GM19023 (cell line): ENCODE measurements at regions not wholly inside any gene's neighbourhood (a gene's known extent, or its start where the extent isn't known, plus 50 kb on each side); places are given as distances from the start of the nearest gene placed in this dataset.

Experiments used
- ATAC-seq: cut with Tn5 transposase; IDR thresholded peaks from one replicate; pipeline ENCODE4 v1.9.1; 2021; ENCODE audit warnings: mild to moderate bottlenecking, moderate library complexity; ENCODE audit not compliant: unreplicated experiment

DNA sequence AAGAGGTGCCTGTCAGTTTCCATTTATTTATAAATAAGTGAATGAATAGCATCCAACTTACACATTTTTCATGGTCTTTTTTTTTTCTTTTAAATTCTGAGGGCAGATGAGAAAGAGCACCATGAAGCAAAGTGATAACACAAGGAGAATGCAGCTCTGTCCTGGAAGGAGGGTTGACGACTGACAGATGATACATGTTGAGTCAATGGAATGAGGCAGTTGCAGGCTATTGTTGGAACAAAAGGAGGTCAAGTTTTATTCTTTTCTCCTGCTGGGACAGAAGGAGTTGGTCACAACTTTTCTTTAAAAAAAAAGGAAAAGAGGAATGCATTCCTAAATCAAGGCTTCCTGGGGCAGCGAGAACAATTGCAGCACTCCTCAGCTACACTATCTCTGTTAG, 119.9 kb upstream of the PLEKHG7 start:
- no peak for ATAC-seq

DNA sequence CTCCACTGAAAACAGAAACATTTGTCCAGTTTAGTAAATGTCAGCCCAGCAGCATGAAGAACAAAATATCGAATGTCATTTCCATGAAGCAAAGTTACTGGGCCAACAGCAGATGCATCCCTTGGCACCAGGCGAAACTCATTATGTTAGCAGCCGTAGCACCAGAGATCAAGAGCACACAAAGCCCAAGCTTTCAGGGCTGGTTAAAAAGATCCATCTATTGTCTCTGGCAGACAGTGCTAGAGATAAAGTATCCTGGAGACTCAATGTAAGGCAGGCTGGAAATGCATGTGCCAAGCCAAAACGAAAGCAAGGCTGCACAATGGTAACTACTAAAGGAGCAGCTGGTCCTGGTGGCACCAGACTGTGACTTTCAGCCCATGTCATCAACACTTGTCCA, 120.3 kb upstream of the PLEKHG7 start:
- no peak for ATAC-seq

DNA sequence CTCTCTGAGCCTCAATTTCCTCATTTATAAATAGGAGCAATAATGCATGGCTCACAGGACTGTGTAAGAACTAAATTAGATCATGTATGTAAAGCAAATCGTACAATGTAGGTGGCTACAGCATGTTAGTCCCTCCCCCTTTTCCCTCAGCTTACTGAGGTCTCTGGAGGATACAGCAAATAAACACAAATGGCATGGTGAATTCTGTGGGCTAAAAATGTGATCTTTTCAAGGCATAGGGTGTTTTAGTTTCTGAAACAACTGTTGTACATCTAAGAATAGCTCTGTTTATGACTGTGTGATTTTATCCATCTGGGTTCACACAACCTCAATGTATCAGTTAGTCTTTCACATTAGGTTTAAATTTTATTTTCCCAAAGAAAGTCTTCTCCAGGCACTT, 121.2 kb upstream of the PLEKHG7 start:
- no peak for ATAC-seq

DNA sequence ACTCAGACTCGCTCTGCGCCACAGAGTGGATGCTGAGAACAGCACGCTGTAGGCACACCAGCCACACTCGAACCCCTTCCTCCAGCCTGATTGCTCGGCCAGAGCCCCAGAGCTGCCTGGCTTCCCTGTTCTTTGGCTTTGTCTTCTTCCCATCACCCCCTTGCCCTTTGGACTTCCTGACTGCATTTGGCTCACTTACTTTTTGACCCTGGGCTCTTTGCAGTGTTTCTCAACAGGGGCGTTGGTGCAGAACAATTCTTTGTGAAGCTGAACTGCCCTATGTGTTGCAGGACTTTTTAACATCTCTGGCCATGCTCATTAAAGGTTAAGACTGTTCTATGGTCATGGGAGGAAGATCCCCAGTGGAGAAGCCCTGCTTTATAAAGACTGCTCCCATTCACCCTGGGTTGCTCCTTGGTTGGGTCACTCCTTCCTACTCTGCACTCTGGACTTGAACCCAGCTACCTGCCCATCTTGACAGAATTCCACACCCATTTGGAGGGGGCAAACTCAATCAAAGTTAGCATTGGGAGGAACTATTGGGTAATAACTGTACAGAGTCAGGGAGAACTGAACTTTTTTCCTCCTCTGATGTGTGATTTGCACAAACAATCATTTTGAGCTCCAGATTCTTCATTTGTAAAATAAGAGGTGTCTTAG, 127.7 kb upstream of the PLEKHG7 start:
- no peak for ATAC-seq

DNA sequence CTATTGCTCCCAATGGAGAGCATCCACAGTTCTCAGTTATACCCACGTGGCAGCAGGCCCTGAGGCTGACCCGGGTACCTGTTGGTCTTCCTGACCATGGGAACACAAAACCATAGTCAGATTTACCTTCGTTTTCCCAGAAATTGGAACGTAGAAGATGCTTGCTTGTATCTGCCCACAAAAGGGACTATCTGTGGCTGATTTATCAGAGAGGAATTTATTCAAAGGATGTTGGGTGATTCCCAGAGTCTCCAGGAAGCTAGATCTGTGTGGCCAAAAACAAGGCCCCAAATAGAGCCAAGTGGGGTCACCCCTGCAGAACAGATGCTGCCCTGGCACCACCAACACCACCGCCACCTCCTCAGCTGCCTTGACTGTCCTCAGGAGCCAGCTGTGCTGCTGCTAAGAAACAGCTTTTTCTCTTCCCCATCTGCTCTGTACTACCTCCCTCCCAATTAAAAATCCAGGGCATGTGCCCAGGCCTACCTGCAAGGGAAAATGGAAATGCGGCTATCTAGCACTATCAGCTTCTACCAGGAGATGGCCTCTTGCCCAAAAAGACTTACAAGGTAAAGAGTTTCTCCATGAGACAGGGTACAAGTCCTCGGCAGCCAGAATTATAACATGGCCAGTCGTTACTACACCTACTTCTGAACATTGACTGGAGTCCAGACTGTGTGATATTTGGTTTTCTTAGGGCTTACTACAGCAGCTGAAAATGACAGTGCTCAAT, 128.6 kb upstream of the PLEKHG7 start:
- ATAC-seq = no peak

DNA sequence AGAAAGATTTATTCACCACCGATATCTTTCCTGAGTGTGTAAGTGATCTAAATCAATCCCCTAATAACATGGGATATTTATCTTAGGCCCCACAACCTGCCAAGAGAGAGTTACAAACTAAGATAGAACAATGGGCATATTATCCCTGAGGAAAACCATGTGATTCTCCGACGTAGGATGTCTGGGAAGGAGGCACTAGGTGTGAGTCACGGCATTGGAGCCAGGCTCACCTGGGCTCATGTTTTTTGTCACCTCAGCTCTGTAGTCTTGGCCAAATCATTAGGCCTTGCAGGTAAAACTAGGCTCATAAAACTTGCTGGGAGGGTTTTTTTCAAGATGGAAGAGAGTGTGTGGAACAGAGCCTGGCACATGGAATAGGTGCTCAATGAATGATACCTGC, 129.7 kb upstream of the PLEKHG7 start:
- ATAC-seq = no peak

DNA sequence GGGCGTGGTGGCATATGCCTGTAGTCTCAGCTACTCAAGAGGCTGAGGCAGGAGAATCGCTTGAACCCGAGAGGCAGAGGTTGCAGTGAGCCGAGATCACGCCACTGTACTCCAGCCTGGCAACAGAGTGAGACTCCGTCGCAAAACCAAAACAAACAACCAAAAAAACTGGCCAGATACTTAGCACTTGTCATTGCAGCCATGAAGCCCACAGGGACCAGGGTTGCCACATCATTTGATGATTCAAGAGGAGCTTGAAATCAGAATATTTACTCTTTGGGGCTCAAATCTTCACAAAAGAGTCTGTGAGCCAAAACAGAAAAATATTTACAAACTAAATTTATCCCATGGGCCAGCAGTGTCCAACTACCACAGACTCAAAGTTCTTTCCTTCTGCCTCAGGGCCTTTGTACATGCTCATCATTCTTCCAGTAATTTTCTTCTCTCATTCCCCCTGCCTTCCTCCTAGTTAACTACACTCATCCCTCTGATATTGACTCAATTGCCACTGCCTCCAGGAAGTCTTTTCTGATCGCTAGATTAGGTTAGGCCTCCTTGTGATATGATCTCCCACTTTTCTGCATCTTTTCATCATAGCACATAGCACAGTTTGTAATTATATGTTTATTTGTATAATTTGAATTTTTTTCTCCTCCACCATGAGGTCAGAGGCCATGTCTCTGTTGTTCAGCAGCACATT, 130.8 kb upstream of the PLEKHG7 start:
- ATAC-seq = no peak

DNA sequence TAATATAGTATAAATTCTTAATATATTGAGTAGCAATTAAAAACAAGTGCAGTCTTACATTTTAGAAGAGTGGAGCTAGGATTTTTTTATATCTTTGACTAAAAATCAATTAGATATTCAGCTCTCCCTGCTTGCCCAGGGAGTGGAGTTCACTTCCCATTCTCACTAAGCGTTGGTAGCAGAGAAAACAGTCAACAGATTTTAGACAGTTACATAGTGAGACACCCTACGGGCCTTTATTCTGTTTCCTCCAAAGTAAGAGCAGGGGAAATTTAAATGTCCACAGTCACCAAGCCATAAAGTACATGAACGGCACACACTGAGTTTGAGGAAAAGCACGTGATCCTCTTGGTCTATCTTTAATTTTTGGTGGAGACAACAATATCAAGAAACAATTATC, 131.6 kb upstream of the PLEKHG7 start:
- ATAC-seq = no peak

DNA sequence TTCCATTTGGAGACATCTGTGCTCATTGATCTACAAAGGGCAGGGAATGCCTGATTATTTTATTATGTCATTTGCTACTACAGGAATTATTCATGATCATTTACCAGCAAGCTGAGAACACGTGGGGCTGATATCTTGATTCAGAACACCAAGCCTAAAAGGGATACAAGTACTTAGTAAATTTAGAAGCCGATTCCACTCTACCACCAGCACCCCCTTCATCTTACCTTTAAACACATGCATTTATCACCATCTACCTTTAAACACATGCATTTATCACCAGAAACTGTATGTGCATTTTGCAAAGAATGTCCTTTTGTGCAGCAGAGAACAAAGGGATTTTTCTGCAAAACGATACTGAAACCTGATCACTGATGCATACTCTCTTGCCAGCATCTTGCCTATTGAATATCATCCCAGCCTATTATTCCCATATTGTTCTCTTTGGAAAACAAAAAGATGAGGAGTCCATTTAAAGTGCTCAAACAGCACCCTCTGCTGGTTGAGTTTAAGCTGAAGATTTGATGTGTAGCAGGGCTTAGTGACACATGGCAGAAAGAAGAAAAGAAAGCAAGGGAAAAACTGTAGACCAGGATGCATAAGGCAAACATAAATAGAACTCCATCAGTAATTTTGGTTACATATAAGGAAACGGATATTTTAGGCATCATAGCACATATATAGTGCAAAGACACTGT, 132.6 kb upstream of the PLEKHG7 start:
- ATAC-seq = peak; percentile 83

DNA sequence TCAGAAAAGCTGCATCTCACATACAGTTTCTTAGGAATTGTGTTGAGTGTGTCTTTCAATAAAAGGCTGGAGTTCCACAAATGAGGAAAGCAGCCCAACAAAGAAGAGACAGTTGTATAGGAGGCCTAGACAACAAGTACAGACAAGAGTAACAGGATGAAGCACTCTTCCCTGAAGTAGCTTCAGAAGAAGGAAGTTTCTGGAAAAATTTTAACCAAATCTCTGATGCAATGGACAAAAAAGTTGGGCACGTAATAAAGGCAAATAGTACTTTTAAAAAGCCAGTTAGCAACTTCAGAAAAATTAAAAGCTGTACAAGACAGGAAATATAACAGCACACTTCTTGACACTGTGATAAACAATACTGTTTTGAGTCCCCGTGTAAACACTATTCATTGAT, 134.1 kb upstream of the PLEKHG7 start:
- ATAC-seq = no peak

DNA sequence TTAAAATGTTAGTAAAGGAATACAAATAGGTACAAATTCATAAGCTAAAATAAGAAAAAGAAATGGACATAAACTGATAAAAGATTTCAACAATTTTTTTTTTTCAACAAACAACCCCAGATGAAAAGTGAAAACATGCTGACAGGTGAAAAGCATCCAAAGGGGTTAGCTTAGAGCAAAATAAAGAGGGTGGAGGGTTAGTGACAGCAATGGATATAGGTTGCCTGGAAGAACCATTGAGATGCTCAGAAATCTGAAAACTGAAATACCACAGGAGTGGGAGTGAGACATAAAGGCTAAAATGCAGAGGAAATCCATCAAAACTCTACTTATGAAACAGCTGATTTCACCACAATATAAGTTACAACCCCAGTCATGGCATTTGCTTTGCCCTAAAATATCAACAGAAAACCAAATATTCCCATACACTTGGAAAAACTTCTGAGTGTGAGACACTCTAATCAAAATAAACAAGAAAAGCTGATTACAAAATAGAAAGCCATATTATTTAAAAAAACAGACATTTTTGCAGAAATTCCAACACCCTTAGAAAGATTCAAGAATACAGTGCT, 136.3 kb upstream of the PLEKHG7 start:
- ATAC-seq = no peak

DNA sequence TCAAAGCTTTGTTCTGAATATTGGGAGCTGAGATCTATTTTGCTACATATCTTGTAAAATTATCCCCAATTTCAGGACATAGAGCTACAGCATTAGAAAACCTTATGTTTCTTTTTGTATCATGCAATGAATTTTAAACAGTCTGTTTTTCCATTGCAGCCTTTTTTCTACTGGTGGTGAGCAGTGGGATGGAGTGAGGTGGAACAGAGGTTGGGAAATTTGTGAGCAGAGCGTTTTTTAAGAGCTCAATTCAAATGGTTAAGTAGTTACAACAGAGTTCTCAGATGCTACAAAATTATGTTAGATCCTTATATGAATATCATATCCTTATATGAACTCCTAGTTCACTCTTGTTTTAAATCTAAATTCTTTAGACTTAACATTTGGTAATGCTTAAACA, 139.0 kb upstream of the PLEKHG7 start:
- no peak for ATAC-seq

DNA sequence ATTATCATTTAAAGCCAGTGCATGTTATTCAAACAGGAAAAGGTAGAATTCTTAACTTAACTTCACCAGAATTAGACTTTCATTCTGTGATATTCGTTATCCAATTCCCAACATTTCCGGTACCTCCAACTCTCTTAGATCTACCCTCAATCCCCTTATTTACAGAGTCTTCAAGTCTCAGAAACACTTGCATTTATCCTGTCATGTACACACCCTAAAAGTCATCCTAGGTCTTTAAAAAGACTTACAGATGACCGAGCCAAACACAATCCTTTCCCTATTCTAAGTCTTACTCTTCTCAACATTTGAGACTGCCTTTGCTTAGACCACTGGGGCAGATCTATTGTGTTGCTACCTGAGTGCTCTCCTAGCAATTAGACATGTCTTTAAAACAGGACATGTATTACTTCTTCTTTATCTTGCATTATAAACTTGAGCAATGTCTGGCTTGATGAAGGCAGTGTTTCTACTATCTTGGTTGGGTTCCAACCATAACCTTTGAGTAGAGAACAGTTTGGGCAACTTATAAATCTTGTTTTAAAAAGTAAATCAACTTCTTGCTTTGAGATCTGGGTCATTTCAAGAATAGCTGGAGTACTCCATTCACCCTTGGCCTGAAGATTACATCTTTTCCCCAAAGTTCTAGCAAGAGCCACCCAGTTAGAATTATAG, 140.6 kb upstream of the PLEKHG7 start:
- no peak for ATAC-seq

DNA sequence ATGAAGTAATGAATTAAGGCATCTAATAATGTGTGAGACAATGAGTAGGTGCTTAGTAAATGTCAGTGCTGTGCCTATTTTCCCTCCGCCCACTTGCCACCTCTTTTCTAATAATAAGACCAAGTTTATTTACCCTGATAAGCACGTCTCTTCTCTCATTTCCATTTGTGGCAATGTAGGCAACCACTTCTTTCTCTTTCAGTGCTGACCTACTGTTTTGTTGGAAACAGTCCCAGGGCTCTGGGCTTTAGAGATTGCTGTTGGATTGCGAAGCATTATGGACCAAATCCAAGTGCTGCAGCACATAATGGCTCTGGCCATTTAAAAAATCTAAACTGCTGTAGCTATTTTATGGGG, 141.3 kb upstream of the PLEKHG7 start:
- ATAC-seq = no peak

DNA sequence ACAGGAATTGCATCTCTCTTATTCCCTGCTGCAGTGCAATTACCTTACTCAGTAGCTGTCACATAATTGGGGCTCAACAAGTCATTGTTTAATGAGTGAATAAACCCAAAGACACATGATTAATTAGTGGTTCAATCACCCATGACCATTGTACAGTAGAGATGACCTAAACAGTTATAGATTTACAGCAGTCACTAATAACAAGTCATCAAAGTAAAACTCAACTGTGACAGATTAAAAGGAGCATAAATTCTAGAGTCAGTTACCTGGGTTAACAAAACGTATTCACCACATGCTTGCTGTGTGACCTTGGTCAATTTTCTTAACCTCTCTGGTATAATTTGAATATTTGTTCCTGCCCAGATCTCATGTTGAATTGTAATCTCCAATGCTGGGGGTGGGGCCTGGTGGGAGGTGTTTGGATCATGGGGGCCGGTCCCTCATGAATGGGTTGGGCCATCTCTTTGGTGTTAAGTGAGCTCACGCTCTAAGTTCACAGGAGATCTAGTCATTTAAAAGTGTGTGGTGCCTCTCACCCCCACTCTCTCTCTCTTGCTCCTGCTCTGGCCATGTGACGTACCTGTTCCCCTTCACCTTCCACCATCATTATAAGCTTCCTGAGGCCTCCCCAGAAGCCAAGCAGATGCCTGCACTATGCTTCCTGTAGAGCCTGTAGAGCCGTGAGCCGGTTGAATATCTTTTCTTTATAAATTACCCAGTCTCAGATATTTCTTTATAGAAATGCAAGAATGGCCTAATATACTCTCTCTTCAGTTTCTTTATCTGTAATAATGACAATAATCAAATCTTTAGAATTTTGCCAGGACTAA, 141.9 kb upstream of the PLEKHG7 start:
- no peak for ATAC-seq

DNA sequence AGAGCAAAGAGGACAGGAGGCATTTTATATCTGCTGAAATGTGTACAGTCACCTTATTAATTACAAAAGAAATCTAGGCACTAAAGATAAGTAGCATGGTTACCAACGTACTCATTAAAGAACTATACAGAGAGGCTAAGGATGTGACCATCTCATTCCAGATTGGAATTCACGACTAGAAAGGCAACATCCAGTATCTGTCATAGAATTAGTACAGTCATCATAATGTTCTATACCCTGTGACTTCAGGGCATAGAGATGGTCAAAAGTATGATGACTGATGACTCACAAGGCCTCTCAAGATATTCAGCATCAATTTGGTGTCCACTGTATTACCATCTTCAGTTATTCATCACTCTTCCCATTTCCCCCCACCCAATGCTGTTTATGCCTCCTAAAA, 144.0 kb upstream of the PLEKHG7 start:
- ATAC-seq = no peak

DNA sequence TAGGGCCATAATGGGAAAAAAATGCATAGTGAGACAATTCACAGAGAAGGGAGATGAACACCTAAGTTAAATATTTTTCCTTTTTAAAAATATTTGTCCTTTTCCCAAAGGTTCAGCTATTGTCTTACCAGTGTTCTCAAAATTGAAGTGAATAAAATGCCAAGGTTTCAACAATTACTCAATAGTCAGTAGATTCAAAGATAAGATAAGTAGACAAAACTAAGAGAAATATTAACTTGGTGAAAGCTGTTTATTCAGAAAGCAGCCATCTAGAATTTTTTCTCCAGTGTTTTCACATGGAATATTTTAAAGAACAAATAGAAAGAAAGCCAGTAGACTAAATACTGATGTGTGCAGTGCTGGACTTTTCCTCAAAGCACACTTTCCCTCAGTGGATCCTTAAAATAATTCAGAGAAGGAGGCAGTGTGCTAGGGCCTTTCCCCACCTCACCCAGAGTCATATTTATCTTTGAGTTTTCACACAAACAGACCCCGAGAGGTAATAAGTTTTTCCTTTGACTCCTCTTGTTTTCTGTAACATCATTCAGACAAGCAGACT, 144.5 kb upstream of the PLEKHG7 start:
- no peak for ATAC-seq

DNA sequence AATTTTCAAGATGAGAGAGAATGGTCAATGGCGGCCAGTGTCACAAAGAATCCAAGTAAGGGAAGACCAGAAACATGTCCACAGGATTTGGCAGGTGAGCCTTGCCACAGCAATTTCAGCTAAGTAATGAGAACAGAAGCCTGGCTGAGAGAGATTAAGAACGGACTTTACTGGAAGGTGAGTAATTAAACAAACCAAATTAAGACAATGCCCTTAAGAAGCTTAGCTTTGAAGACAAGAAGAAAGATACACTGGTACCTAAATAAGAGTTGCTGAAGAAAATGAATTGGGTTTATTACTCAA, 145.4 kb upstream of the PLEKHG7 start:
- no peak for ATAC-seq

DNA sequence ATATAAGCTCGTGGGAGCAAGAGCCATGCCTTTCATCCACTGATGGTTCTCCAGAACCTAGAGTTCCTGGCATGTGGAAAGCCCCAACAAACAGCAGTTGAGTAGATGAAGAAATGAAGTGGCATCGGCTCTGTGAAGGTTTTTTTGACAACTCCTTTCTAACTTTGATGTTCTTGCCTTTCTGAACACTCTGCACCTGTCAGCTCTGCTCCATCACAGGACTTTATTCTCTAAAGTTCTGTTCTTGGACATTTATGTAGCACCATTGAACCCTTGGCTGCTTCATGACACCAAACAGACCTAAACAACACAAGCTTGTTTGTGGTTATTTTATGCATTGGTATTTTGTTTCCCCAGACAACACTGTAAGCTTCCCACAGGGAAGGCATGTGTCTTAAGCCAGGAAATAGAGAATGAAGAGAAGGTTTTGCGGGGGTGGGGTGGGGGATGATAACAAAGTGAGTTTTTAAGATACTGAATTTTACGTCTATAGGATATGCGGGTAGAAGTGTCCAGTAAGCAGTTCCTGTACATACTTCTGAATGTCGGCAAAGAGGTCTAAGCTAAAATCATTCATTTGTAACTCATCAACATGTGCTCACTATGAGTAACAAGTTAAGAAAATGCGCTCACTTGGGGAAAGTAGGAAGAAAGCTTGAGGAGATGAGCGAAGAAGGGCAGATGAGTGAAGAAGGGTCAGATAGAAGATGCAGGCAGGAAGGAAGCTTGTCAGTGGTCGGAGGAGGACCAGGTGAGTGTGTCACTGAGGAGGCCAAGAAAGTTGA, 146.0 kb upstream of the PLEKHG7 start:
- no peak for ATAC-seq
